ENCODE measurements at regions not wholly inside any gene's neighbourhood (a gene's known extent, or its start where the extent isn't known, plus 50 kb on each side); places are given as distances from the start of the nearest gene placed in this dataset.
"Not testable (repeated sequence)": the region's sequence is repeated elsewhere in the genome, so short reads cannot be mapped to it uniquely, and the experiment has no call there.

DNA sequence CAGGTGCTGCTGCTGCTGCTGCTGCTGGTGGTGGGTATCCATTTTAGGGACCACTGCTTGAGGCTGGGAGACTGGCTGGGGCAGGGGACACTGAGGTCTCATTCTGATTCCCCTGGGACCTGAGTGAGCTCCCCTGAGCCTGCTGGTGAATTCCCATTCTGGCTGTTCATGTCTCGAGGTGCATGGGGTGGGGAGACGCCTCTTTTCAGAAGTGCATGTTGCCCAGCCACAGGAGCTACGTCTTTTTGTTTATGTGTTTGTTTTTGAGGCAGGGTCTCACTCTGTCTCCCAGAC, 133.4 kb downstream of the RHOU start:
- no peak for DNase-seq (ENCODE audit: low read depth in 2 of 2)

DNA sequence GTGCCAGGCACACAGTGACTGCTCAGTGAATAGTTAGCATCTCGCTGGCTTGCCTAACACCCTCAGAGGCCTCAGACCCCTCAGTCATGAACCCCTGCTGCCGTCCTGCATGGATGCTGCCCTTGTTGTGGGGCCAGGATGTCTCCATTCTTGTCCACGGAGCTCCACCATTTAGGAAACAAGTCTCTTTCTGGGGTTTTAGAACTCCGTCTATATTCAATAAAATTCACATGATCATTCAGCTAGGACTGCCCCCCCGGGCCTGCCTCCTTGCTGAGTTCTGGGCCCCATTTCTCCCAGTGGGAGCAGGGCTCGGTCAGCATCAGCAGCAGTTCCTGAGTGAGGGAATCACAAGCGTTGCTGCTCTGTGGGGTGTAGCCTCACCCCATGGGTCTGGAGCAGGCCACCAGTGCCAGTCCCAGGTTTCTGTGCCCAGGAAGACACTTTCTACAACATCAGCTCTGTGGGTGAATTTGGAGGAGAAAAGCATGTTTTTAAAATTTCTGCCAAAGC, 134.1 kb downstream of the RHOU start:
- DNase-seq (ENCODE audit: low read depth in 2 of 2) = no peak

DNA sequence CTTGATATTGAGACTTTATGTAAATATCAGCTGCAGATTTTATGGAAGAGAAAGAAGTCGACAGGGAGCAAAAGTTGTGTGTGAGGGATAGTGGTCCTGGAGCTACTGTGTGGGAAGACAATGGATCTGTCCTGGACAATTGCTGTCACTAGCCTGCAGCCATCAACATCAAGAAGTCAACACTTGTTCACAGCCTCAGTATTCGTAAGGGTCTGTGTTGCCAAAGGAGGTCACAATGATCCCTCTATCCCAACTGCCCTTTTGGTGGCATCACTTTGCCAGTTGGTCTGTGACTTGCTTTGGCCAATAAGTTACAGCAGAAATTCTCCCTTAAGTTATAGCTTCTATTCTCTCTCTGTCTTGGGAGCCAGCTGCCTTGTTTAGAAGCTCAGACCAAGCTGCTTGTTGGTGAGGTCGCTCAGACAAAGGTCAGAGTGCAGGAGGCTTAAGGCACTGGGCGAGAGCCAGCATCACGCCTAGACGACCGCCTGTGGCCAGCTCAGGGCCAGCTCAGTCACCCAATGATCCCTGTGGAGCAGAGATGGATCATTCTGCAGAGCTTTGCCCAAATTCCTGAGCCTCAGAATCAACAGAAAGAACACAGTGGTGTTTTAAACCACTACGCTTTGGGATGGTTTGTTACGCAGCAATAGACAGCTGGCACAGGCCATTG, 134.9 kb downstream of the RHOU start:
- DNase-seq (ENCODE audit: low read depth in 2 of 2) = no peak

DNA sequence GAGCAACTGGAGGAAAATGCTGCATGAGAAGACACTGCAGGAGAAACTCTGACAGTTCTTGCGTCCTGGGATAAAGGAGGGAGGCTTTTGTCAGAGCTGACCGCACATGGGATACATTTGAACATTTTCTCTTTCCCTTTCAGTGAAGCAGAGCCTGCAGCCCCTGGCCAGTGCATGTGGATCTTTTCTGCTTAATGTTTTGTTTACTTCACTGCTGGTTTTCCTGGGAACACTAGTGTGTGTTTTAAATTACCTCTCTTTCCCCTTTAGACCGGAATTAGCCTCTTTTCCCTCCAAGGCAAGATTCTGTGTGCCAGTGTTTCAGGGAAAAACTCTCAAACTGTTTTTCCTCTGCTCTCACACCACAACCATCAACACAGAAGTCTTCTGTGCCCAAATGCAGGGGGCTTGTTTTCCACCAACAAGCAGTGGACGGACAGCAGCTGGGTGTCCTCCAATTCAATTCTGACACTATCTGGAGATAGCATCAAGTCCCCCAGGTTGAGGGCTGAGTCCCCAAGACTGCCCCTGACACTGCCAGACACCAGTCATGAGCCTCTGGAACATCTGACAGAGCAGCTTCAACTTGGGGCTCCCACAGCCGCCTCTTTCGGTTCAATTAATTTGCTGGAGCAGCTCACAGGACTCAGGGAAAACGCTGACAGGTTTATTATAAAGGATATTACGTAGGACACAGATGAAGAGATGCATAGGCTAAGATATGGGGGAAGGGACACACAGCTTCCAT, 136.2 kb downstream of the RHOU start:
- no peak for DNase-seq (ENCODE audit: low read depth in 2 of 2)

DNA sequence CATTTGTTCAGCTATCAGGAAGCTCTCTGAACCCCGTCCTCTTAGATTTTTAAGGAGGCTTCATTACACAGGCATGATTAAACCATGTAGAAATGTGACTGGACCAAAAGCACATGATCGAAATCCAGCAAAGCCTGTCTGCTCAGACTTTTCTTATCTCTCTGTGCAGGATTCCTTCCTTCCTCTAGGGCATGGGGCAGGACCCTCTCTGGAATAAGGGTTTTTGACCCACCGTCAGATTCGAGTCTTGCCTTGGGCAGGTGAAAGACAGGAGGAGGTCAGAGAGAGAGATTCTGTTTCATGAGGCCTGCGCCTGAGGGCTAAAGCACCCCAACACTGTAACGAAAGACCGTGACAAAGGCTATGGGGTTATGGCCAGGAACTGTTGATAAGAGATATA, 136.8 kb downstream of the RHOU start:
- DNase-seq (ENCODE audit: low read depth in 2 of 2) = no peak

DNA sequence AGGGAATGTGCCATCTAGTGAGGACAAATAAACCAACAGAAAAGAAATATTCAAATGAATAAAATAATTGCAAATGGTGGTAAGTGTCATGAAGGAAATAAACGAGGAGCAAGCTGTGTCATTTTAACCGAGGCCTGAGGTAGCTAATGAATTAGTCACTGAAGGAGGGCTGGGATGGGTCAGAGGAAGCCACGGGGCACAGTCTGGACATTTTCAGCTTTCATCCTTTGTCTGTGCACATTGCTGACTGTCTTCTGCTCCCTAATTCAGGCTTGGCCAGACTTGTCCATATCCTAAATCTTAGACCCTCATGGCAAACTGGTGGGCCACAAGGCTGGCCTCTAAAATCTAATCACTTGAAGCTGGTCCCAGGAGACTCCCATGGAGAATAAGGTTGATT, 138.4 kb downstream of the RHOU start:
- DNase-seq (ENCODE audit: low read depth in 2 of 2) = no peak

DNA sequence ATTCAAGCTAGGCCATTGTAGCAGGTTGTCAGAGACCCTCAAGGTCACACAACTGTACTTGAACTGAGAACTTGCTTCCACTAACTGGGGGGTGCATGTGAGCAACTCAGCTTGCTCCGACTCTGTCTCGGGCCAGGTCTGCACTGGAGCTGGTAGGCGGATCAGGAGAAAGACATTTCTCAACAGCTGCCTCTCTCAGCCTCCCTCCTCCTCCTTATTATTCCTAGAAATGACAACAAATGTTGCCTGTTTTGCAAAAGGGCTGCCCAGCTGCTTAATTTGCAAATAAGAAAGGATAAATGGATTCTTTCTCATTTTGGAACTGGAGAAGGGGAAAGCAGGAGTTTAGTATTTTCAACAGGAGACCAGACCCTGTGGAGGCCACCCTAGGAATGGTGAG, 140.5 kb downstream of the RHOU start:
- DNase-seq (ENCODE audit: low read depth in 2 of 2) = no peak

DNA sequence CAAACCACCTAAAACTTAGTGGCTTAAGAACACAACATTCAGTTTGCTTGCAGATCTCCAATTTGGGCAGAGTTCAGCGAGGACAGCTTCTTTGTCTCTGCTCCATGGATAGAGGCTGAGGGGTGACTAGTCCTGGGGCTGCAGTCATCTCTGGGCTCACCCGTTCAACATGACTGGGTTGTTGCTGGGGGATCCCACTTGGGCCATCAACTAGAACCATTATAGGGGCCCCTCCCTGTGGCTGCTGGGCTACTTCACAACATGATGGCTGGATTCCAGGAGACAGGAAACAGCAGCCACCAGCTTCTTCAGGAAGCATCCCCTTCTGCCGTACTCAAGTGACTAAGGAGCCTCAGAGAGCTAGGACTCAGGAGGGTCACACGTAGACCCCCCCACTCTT, 140.9 kb downstream of the RHOU start:
- DNase-seq (ENCODE audit: low read depth in 2 of 2) = no peak

DNA sequence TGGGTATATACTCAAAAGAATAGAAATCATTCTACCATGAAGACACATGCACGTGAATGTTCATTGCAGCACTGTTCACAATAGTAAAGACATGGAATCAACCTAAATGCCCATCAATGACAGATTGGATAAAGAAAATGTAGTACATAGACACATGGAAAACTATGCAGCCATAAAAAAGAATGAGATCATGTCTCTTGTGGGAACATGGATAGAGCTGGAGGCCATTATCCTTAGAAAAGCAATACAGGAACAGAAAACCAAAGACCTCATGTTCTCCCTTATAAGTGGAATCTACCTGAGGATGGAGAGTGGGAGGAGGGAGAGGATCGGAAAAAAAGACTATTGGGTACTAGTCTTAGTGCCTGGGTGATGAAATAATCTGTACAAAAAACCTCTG, 143.9 kb downstream of the RHOU start:
- DNase-seq (ENCODE audit: low read depth in 2 of 2) = no peak

DNA sequence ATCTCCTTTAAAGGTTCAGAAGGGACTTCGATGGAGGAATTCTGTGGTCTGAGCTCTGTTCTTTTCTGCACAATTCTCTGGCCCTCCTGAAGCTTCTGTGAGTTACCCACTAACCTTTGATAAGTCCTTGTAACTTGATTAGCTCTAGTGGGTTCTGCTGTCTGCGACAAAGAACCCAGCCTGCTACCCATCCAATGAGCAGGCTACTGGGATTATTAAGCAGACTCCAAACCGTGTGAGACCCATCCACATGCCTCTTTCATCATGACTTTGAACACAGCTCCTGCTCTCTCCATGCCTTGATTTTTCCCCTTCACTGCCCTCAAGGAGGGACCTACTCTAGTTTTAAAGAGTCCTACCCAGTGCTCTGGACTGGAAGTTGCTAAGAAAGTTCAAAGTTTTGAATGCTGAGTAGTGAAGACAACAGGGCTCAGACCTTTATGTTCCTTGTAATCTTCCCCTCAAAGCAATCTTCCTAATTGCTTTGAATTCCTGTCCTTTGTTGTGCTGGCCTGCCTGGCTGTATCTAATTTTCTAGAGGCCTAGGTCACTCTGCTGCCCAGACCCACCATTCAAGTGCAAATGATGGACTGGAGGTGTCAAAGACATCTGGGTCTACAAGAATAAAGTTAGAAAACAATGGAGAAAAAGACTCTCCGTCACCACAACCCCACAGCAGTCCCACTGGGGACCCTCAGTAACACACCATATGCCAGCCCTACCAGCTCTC, 146.9 kb downstream of the RHOU start:
- DNase-seq (ENCODE audit: low read depth in 2 of 2) = no peak

DNA sequence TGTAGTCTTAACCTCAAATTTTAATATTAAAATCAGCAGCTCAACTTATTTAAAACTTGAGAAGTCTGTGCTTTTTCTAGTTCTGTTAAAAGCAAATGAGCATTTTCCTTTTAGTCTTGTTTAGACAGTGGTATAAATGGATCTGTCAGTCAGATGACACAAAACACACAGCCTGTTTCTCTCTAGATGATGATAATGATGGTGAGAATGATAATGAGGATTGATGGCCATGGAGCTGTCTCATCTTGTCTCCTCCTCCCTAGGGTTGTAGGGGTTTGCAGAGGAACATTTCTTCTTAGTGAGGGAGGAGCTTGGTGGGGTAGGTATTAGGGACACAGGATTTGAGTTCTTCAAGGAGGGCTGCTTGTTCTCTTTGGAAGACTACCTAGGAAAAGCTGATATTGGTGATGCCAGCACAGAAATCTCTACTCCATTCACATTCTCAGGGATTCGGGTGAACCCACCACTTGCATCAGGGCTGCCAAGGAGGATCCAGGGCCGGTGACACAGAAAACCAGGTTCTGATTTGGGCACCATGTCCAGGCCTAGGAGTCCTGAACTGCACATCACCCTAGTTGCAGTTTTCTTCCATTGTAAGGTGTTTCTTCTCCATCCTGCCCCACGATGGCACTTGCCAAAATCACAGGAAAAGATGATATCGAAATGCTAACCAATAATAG, 147.6 kb downstream of the RHOU start:
- DNase-seq (ENCODE audit: low read depth in 2 of 2) = no peak

DNA sequence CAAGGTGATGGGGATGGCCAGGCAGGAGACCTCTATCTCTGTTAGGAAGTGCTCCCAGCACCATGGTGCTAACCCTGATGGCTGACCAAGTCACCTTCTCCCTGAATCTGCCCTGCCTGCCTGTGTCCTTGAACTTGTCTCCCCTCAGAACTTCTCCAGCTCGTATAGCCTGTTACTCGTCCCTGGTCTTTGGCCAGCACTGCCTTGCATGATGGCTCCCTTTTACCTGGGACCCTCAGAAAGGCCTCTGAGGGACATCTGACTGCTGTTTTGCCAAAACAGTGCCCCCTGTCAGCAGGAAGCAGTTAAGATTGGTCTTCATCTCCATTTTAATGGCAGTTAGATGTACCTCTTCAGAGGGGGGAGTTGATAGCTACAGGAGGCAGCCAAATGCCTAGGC, 148.3 kb downstream of the RHOU start:
- DNase-seq (ENCODE audit: low read depth in 2 of 2) = no peak

DNA sequence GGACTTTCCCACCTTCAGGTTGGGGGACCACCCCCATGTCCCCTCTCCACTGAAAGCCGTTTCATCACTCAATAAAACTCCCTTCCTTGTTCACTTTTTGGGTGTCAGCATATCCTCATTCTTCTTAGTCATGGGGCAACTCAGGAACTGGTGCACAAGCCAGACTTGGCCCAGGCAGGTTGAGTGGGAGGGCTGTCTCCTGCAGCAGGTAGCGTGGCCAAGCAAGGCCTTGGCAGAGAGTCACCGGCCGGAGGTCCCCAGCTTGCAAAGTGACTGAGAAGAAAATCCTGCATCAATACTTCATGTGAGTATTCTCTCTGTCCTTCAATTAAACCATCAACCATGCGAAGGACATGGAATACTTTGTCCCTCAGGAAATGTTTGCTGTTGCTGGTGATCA, 148.9 kb downstream of the RHOU start:
- DNase-seq (ENCODE audit: low read depth in 2 of 2) = no peak

DNA sequence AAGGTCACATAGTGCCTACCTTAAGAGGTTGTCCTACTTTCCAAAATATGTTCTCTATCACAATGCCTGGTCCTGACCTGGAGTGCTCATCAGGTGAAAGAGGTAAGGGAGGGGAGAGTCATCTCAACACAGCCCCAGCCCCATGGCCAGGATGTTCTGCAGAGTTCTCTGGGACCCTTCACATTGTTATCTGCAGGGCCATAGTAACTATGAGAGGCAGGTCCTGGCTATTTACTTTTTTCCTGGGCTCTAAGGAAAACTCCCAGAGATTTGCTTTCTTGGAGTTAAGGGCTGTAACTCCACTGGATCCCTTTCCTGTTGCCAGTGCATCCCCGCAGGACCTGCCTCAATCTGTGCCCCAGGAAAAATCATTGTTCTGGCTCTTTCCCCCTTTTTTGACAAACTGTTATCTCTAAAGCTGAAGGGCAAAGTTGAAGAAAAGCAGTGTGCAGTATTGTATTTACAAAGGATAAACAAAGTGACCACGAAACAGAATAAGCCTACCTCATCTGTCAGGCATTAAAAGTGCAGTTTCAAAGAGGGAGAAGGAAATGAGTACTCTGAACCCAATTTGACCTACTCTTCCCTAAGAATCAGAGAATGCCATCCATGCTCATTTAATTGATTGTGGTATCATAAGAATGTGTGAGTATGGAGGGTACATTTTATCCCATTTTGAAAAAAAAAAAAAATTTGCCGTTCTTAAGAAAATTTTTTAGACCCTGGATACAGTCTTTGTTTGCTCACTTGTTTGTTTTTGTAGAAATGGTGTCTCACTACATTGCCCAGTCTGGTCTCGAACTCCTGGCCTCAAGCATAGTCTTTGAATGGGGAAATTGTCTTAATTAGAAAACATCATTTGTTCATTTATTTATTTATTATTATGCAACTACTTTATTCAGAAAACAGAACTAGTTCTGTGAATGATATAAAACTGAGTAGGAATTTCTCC, 149.6 kb downstream of the RHOU start:
- DNase-seq (ENCODE audit: low read depth in 2 of 2) = no peak

DNA sequence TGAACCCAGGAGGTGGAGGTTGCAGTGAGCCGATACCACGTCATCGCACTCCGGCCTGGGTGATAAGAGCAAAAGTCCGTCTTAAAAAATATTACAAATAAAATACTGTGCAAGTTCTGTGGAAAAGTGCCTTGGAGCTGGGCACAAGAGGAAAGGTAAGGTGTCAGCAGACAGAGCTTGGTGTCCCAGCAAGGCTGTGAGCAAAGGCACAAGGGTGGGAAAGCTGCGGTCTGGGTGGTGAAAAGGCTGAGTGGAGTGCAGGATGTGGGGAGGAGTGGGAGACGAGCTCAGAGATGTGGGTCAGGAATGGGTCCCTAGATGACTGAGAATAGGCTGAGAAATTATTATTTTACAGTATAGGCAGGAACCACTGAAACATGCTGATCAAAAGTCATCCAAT, 150.6 kb downstream of the RHOU start:
- no peak for DNase-seq (ENCODE audit: low read depth in 2 of 2)

DNA sequence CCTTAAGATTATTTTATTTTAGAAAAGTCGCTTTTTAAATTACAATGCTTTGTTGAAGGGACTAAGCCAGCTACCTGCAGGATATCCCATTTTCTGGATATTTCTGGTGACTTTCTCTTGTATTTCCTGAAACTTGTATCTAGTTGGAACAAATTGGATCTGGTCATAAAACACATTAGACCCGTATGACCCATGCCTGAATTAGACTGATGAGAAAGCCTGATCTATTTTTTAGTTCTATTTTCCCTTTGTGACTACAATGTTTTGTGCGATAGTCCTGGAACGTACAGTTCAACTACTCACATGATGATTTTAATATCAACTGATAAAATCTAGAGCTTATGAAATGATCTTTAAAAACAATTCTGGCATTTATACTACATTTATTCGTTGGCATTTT, 151.8 kb downstream of the RHOU start:
- no peak for DNase-seq (ENCODE audit: low read depth in 2 of 2)

DNA sequence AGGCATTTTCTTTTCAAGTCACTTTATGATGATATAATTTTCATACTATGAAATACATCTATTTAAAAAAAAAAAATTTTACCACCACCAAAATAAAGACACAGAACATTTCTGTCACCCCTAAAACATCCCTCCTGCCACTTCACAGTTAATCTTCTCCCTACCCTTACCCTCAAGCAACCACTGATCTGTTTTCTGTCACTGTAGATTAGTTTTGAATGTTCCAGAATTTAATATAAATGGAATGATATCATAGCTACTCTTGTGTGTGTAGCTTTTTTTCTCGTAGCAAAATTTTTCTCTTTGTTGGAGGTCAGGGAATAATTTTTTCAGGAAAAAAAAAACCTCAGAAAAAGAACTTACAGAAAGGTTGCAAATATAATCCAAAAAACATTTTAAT, 152.7 kb downstream of the RHOU start:
- DNase-seq (ENCODE audit: low read depth in 2 of 2) = no peak

DNA sequence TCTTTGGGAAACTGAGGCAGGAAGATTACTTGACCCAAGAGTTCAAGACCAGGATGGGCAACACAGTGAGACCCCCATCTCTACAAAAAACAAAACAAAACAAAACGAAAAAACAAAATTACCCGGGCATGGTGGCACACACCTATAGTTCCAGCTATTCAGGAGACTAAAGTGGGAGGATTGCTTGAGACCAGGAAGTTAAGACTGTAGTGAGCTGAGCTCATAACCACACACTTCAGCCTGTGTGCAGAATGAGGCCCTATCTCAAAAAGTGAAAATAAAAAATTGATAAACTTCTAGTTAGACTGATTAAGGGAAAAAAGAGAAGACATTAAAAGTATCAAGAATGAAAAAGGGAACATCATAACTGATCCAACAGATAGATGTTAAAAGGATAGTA, 154.0 kb downstream of the RHOU start:
- DNase-seq (ENCODE audit: low read depth in 2 of 2) = no peak

DNA sequence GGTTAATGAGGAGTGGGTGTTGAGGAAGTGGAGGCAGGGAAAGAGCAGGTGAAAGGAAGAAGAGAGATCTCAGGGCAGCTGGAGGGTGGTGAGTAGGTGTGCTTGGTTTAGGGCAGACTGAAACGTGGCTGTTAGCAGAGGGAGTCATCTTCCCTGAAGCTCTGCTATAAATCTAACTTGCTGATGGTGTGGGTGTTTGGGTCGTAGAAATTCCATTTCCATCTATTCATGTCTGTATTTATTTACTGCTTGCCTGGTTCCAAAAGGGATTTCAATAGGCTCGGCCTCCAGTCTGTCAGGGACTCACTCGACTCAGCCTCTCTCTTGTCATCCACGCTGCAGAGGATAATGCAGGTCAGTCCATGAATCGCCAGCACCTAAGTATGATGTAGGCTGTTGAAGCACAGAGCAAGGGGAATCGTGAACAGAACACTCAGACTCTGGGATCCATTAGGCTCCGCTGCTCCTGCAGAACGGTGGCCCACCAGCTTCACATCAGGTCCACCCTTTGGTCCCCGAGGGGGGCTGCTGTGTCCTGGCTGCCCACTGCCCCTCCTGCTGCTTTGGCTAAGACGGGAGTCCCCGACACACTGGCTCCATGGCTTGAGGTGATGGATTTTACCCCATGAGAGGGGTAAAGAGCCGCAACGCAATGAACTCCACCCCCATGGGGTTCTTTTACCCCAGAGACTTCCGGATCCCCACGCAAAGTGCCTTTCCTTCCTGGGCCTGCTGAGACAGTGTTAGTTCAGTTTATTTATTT, 156.2 kb downstream of the RHOU start:
- DNase-seq (ENCODE audit: low read depth in 2 of 2) = no peak

DNA sequence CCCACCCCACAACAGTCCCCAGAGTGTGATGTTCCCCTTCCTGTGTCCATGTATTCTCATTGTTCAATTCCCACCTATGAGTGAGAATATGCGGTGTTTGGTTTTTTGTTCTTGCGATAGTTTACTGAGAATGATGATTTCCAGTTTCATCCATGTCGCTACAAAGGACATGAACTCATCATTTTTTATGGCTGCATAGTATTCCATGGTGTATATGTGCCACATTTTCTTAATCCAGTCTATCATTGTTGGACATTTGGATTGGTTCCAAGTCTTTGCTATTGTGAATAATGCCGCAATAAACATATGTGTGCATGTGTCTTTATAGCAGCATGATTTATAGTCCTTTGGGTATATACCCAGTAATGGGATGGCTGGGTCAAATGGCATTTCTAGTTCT, 156.9 kb downstream of the RHOU start:
- not testable (repeated sequence) for DNase-seq (ENCODE audit: low read depth in 2 of 2)
